Motor neuron (in vitro differentiated cells): ENCODE measurements at regions not wholly inside any gene's neighbourhood (a gene's known extent, or its start where the extent isn't known, plus 50 kb on each side); places are given as distances from the start of the nearest gene placed in this dataset.

Source experiments
- ATAC-seq, 8 experiments: fragments of 200-7000 bp; cut with Tn5 transposase; replicated peaks in 6 of 8; 2 replicates each; pipeline ENCODE4 v1.8.0; 2021; ENCODE audit warnings: mild to moderate bottlenecking in 8 of 8, moderate library complexity in 8 of 8
- H3K27ac ChIP-seq, 2 donors: fragments of 250-450 bp; sonication (Bioruptor Pico); 2 replicates each; pipeline ENCODE4 v1.9.0; 2021; ENCODE audit warnings: antibody characterized with exemption in 2 of 2, mild to moderate bottlenecking in 2 of 2, moderate library complexity in 1 of 2
- H3K4me1 ChIP-seq, 2 donors: fragments of 250-450 bp; sonication (Bioruptor Pico); replicated peaks in 1 of 2; 2 replicates each; pipeline ENCODE4 v1.6.1; 2021; ENCODE audit warnings: antibody characterized with exemption in 2 of 2, mild to moderate bottlenecking in 2 of 2, moderate library complexity in 1 of 2
- H3K4me3 ChIP-seq, 5 donors: fragments of 250-450 bp; sonication (Bioruptor Pico); 2 replicates each; pipeline ENCODE4 v1.9.0; 2021; ENCODE audit warnings: antibody characterized with exemption in 5 of 5, mild to moderate bottlenecking in 5 of 5, moderate library complexity in 4 of 5
- WGBS, 10 experiments: fragments of 450-650 bp; shearing (Covaris generic); methylation state at CpG; one replicate each; pipeline ENCODE4 v1.0.0; 2022; 5-methylcytosine and 5-hydroxymethylcytosine counted together
- in situ Hi-C, 9 experiments: fragments of 400-800 bp; cut with MboI; loops; one replicate each; pipeline ENCODE4 v1.15.0; 2021; ENCODE audit warnings: low sequenced_read_pairs in 9 of 9, low pct_unique_long_range_greater_than_20kb in 2 of 9; ENCODE audit not compliant: unreplicated experiment in 9 of 9

- WGBS, 10 experiments, result 4 to 94% (median 77%) methylated on average over 1 to 8 of the region's 9 CpGs
- in situ Hi-C loops, result no loop called here
- no peak overlapping the region for H3K27ac ChIP-seq
- H3K4me1 ChIP-seq, result no peaks in the 10 kb centered on the region
- ATAC-seq, result no peak
- H3K4me3 ChIP-seq, result no peak overlapping the region
Measured at GRCh38 chr14:84591827-84592445, 938.0 kb upstream of the FLRT2 start.

- Histone ChIP-seq H3K4me1 (no peaks in the 10 kb centered on the region), H3K27ac (no peak overlapping the region), H3K4me3 (no peak overlapping the region)
- WGBS, 10 experiments, result 18 to 100% (median 82%) methylated on average over 1 to 2 of the region's 2 CpGs
- in situ Hi-C loops, result no loop called here
- ATAC-seq, result no peak
Measured at GRCh38 chr14:84592770-84593169, 937.2 kb upstream of the FLRT2 start.

GRCh38 chr14:84610086-84610485 is 919.9 kb upstream of the FLRT2 start:
- Histone ChIP-seq H3K27ac (no peak overlapping the region), H3K4me1 (no peaks in the 10 kb centered on the region), H3K4me3 (no peak overlapping the region)
- WGBS, 10 experiments, result 0 to 100% (median 94%) methylated on average over 1 to 2 of the region's 2 CpGs; no CpG with 5 or more reads in 1 of the 10 experiments
- in situ Hi-C loops, result no loop called here
- no peak for ATAC-seq

GRCh38 chr14:84622357-84622756 is 907.6 kb upstream of the FLRT2 start:
- Histone ChIP-seq H3K4me3 (no peak overlapping the region), H3K27ac (no peak overlapping the region), H3K4me1 (no peaks in the 10 kb centered on the region)
- in situ Hi-C loops, result no loop called here
- 8 to 100% (median 86%) methylated on average over 1 to 3 of the region's 3 CpGs for WGBS, 10 experiments
- ATAC-seq, result no peak

GRCh38 chr14:84643446-84643845 is 886.5 kb upstream of the FLRT2 start:
- H3K4me1 ChIP-seq, result no peaks in the 10 kb centered on the region
- in situ Hi-C loops, result no loop called here
- WGBS, 10 experiments, result 20 to 86% (median 50%) methylated on average over 1 to 3 of the region's 3 CpGs

GRCh38 chr14:84646786-84647500 is 883.0 kb upstream of the FLRT2 start:
- in situ Hi-C loops, result no loop called here
- H3K4me3 ChIP-seq, result no peak overlapping the region
- 40 to 93% (median 82%) methylated on average over 4 to 6 of the region's 6 CpGs for whole genome bisulfite sequencing, 10 experiments
- no peak for ATAC-seq
- no peaks in the 10 kb centered on the region for H3K4me1 ChIP-seq
- no peak overlapping the region for H3K27ac ChIP-seq

More at GRCh38 chr14:84643446-84643845, 886.5 kb upstream of the FLRT2 start:
- peak in 1 of 8 experiments; percentile 78 for ATAC-seq
- H3K27ac ChIP-seq, result no peak overlapping the region
- no peak overlapping the region for H3K4me3 ChIP-seq

GRCh38 chr14:84655014-84655413 is 874.9 kb upstream of the FLRT2 start:
- 60 to 100% (median 72%) methylated on average over 1 to 6 of the region's 7 CpGs; no CpG with 5 or more reads in 6 of the 10 experiments for WGBS, 10 experiments
- in situ Hi-C loops, result no loop called here
- H3K4me1 ChIP-seq, result no peaks in the 10 kb centered on the region
- H3K4me3 ChIP-seq, result no peak overlapping the region
- ATAC-seq, result no peak
- H3K27ac ChIP-seq, result no peak overlapping the region

GRCh38 chr14:84657911-84658310 is 872.0 kb upstream of the FLRT2 start:
- Histone ChIP-seq H3K27ac (no peak overlapping the region), H3K4me3 (no peak overlapping the region), H3K4me1 (no peaks in the 10 kb centered on the region)
- in situ Hi-C loops, result no loop called here
- WGBS, 10 experiments, result 0 to 86% (median 17%) methylated on average over 1 of the region's 1 CpG; no CpG with 5 or more reads in 5 of the 10 experiments
- no peak for ATAC-seq

GRCh38 chr14:84670796-84671195 is 859.1 kb upstream of the FLRT2 start:
- Histone ChIP-seq H3K4me1 (no peaks in the 10 kb centered on the region), H3K4me3 (no peak overlapping the region), H3K27ac (no peak overlapping the region)
- in situ Hi-C loops, result no loop called here
- ATAC-seq, result no peak

GRCh38 chr14:84671776-84672175 is 858.2 kb upstream of the FLRT2 start:
- no peak overlapping the region for H3K4me3 ChIP-seq
- no peak for ATAC-seq
- H3K27ac ChIP-seq, result no peak overlapping the region
- H3K4me1 ChIP-seq, result no peaks in the 10 kb centered on the region
- WGBS, 10 experiments, result 14 to 100% (median 77%) methylated on average over 1 to 3 of the region's 3 CpGs; no CpG with 5 or more reads in 4 of the 10 experiments
- in situ Hi-C loops, result no loop called here

- H3K4me1 ChIP-seq, result no peaks in the 10 kb centered on the region
- ATAC-seq, result no peak
- WGBS, 10 experiments, result 0 to 88% (median 75%) methylated on average over 1 of the region's 1 CpG; no CpG with 5 or more reads in 3 of the 10 experiments
- no peak overlapping the region for H3K4me3 ChIP-seq
- H3K27ac ChIP-seq, result no peak overlapping the region
- in situ Hi-C loops, result no loop called here
Measured at GRCh38 chr14:84674636-84675035, 855.3 kb upstream of the FLRT2 start.

GRCh38 chr14:84686550-84686949 is 843.4 kb upstream of the FLRT2 start:
- no peak for ATAC-seq
- WGBS, 10 experiments, result 3 to 81% (median 72%) methylated on average over 2 to 3 of the region's 3 CpGs; no CpG with 5 or more reads in 1 of the 10 experiments
- Histone ChIP-seq H3K4me1 (no peaks in the 10 kb centered on the region), H3K27ac (no peak overlapping the region), H3K4me3 (no peak overlapping the region)
- in situ Hi-C loops, result no loop called here

GRCh38 chr14:84688297-84689025 is 841.5 kb upstream of the FLRT2 start:
- H3K4me3 ChIP-seq, result no peak overlapping the region
- ATAC-seq, result no peak
- in situ Hi-C loops, result no loop called here
- 5 to 94% (median 72%) methylated on average over 3 to 7 of the region's 7 CpGs for WGBS, 10 experiments
- H3K27ac ChIP-seq, result no peak overlapping the region
- no peaks in the 10 kb centered on the region for H3K4me1 ChIP-seq
